H1 (cell line): ENCODE measurements at regions not wholly inside any gene's neighbourhood (a gene's known extent, or its start where the extent isn't known, plus 50 kb on each side); places are given as distances from the start of the nearest gene placed in this dataset.
"Not testable (repeated sequence)": the region's sequence is repeated elsewhere in the genome, so short reads cannot be mapped to it uniquely, and the experiment has no call there.

Experiments
- CTCF ChIA-PET: fragments of 300-600 bp; sonication (Branson Sonifier 250); formaldehyde crosslinking; loops from one replicate; lab custom pipeline; 2021; ENCODE audit not compliant: partially characterized antibody; lab: Charles Lee
- POLR2A ChIA-PET: fragments of 300-600 bp; sonication (Branson Sonifier 250); formaldehyde crosslinking; loops from one replicate; lab custom pipeline; 2021; ENCODE audit warnings: inconsistent platforms; ENCODE audit not compliant: partially characterized antibody; lab: Charles Lee
- DNase-seq, 2 experiments: peaks; one replicate each; pipeline versions ENCODE4 v3.0.0 to v3.0.0-alpha.2; 2010 to 2022; ENCODE audit warnings: low spot score in 2 of 2, low read depth in 1 of 2, mixed read lengths in 1 of 2
- FAIRE-seq: peaks from 2 replicates; lab custom pipeline; 2011; peaks lifted over from hg19 to GRCh38; lab: Jason Lieb, UNC
- H2AFZ ChIP-seq: 2 replicates; pipeline ENCODE4 v1.8.1; 2012; ENCODE audit warnings: low read length, inconsistent platforms
- H2AK5ac ChIP-seq: 2 replicates; pipeline ENCODE4 v1.6.1; 2013; ENCODE audit warnings: low read depth, low read length
- H2BK120ac ChIP-seq: replicated peaks from 2 replicates; pipeline ENCODE3; 2013; ENCODE audit warnings: low read depth, low read length, inconsistent platforms
- H2BK12ac ChIP-seq: 2 replicates; pipeline ENCODE4 v1.6.1; 2013; ENCODE audit warnings: low read depth, low read length
- H2BK15ac ChIP-seq: 2 replicates; pipeline ENCODE4 v1.6.1; 2013; ENCODE audit warnings: low read length
- H2BK20ac ChIP-seq: 2 replicates; pipeline ENCODE4 v1.6.1; 2013; ENCODE audit warnings: low read length
- H2BK5ac ChIP-seq: 2 replicates; pipeline ENCODE4 v1.6.1; 2013; ENCODE audit warnings: low read depth, low read length
- H3K14ac ChIP-seq: 2 replicates; pipeline ENCODE4 v1.6.1; 2013; ENCODE audit warnings: inconsistent platforms; ENCODE audit not compliant: insufficient read length
- H3K18ac ChIP-seq: 2 replicates; pipeline ENCODE4 v1.6.1; 2013; ENCODE audit warnings: low read length; ENCODE audit errors: extremely low read depth
- H3K23ac ChIP-seq: 2 replicates; pipeline ENCODE4 v1.6.1; 2013; ENCODE audit warnings: inconsistent platforms; ENCODE audit not compliant: insufficient read length
- H3K23me2 ChIP-seq: 2 replicates; pipeline ENCODE4 v1.6.1; 2013; ENCODE audit warnings: low read depth, low read length
- H3K27ac ChIP-seq: 2 replicates; pipeline ENCODE4 v1.6.1; 2011; ENCODE audit warnings: low read depth, low read length, inconsistent platforms
- H3K27me3 ChIP-seq, 4 experiments: replicated peaks in 1 of 4; 1 replicate in 1 of 4; 2 replicates in 3 of 4; pipeline versions ENCODE4 v1.6.1 to v1.8.1; 2011 to 2013; ENCODE audit warnings: low read length in 3 of 4, mild to moderate bottlenecking in 3 of 4, inconsistent platforms in 2 of 4, mixed read lengths in 2 of 4, moderate library complexity in 1 of 4; ENCODE audit not compliant: control insufficient read depth in 3 of 4, insufficient read depth in 3 of 4; ENCODE audit errors: extremely low read depth in 1 of 4
- H3K36me3 ChIP-seq, 4 experiments: 2 replicates each; pipeline versions ENCODE4 v1.6.1 to v1.8.1; 2011 to 2013; ENCODE audit warnings: mild to moderate bottlenecking in 4 of 4, low read length in 3 of 4, moderate library complexity in 2 of 4, control low read depth in 1 of 4, inconsistent platforms in 1 of 4; ENCODE audit not compliant: insufficient read depth in 4 of 4, control insufficient read depth in 2 of 4
- H3K4ac ChIP-seq: replicated peaks from 2 replicates; pipeline ENCODE3; 2013; ENCODE audit warnings: low read length, low read depth, mixed read lengths, inconsistent platforms; ENCODE audit not compliant: insufficient read length
- H3K4me1 ChIP-seq, 4 experiments: replicated peaks in 1 of 4; 1 replicate in 1 of 4; 2 replicates in 3 of 4; pipeline versions ENCODE4 v1.6.1 to v1.8.1; 2011 to 2013; ENCODE audit warnings: low read length in 3 of 4, inconsistent platforms in 2 of 4, mixed read lengths in 1 of 4; ENCODE audit not compliant: insufficient read depth in 4 of 4, control insufficient read depth in 3 of 4
- H3K4me2 ChIP-seq, 2 experiments: 2 replicates each; pipeline versions ENCODE4 v1.6.1 to v1.8.1; 2011 to 2013; ENCODE audit warnings: low read depth in 2 of 2, low read length in 2 of 2, control low read depth in 1 of 2, inconsistent platforms in 1 of 2, mild to moderate bottlenecking in 1 of 2; ENCODE audit not compliant: insufficient read depth in 1 of 2
- H3K4me3 ChIP-seq, 4 experiments: fragments of 200-600, 300-600 bp in 1 of 4; sonication (generic), shearing (Covaris generic), sonication (Bioruptor Twin) in 1 of 4; 2 replicates each; pipeline versions ENCODE4 v1.5.1 to v1.8.1; 2011 to 2016; ENCODE audit warnings: low read length in 4 of 4, low read depth in 3 of 4, control low read depth in 2 of 4, inconsistent platforms in 2 of 4, mild to moderate bottlenecking in 2 of 4, mixed read lengths in 1 of 4, moderate library complexity in 1 of 4; ENCODE audit not compliant: insufficient read depth in 2 of 4; ENCODE audit errors: extremely low read depth in 1 of 4
- H3K56ac ChIP-seq: replicated peaks from 2 replicates; pipeline ENCODE3; 2013; ENCODE audit warnings: low read depth, mild to moderate bottlenecking, mixed read lengths, low read length, inconsistent platforms; ENCODE audit not compliant: insufficient read length
- H3K79me1 ChIP-seq: 2 replicates; pipeline ENCODE4 v1.6.1; 2013; ENCODE audit warnings: low read depth, low read length, control low read depth
- H3K79me2 ChIP-seq, 2 experiments: 2 replicates each; pipeline versions ENCODE4 v1.6.1 to v1.8.1; 2012 to 2013; ENCODE audit warnings: low read length in 2 of 2, mild to moderate bottlenecking in 2 of 2, inconsistent platforms in 1 of 2; ENCODE audit not compliant: insufficient read depth in 2 of 2, control insufficient read depth in 1 of 2
- H3K9ac ChIP-seq, 4 experiments: replicated peaks in 1 of 4; 1 replicate in 1 of 4; 2 replicates in 3 of 4; pipeline versions ENCODE4 v1.6.1 to v1.8.1; 2011 to 2013; ENCODE audit warnings: low read depth in 3 of 4, low read length in 3 of 4, control low read depth in 2 of 4, mild to moderate bottlenecking in 2 of 4, moderate library complexity in 2 of 4, inconsistent platforms in 1 of 4; ENCODE audit errors: extremely low read depth in 1 of 4
- H3K9me3 ChIP-seq, 2 experiments: 2 replicates each; pipeline versions ENCODE4 v1.6.1 to v1.8.1; 2012 to 2013; ENCODE audit warnings: mild to moderate bottlenecking in 2 of 2, moderate library complexity in 2 of 2, control low read depth in 1 of 2, inconsistent platforms in 1 of 2, low read depth in 1 of 2, low read length in 1 of 2, mixed read lengths in 1 of 2; ENCODE audit not compliant: insufficient read depth in 2 of 2
- H4K20me1 ChIP-seq, 2 experiments: replicated peaks in 1 of 2; 2 replicates each; pipeline versions ENCODE3 to v1.8.1; 2011 to 2013; ENCODE audit warnings: inconsistent platforms in 2 of 2, low read length in 2 of 2, mild to moderate bottlenecking in 1 of 2; ENCODE audit not compliant: insufficient read depth in 2 of 2, control insufficient read depth in 1 of 2
- H4K5ac ChIP-seq: 2 replicates; pipeline ENCODE4 v1.6.1; 2013; ENCODE audit warnings: low read length, low read depth, mixed read lengths, inconsistent platforms; ENCODE audit not compliant: insufficient read length
- H4K8ac ChIP-seq: 2 replicates; pipeline ENCODE4 v1.8.0; 2013; ENCODE audit warnings: mild to moderate bottlenecking, moderate library complexity, low read length, inconsistent platforms; ENCODE audit not compliant: insufficient read depth; ENCODE audit errors: extremely low read depth
- H4K91ac ChIP-seq: replicated peaks from 2 replicates; pipeline ENCODE3; 2013; ENCODE audit warnings: low read length, mixed read lengths, inconsistent platforms; ENCODE audit not compliant: insufficient read length
- WGBS, 2 experiments: shearing (Covaris generic) in 1 of 2; methylation state at CpG; one replicate each; pipeline versions ENCODE4 v1.1.6 to v1.1.7; 2013 to 2015; ENCODE audit warnings: low lambda C conversion rate in 2 of 2, mixed read lengths in 2 of 2, inconsistent platforms in 1 of 2, low coverage in 1 of 2, missing lambda C conversion rate in 1 of 2; ENCODE audit not compliant: insufficient replicate concordance in 2 of 2, insufficient coverage in 1 of 2, insufficient read length in 1 of 2; ENCODE audit errors: extremely low coverage in 1 of 2, missing lambda C conversion rate in 1 of 2; 5-methylcytosine and 5-hydroxymethylcytosine counted together

- H3K14ac ChIP-seq, H3K23ac ChIP-seq, H3K36me3 ChIP-seq, FAIRE-seq, H3K4me1 ChIP-seq, H3K4ac ChIP-seq, H3K79me2 ChIP-seq, H4K91ac ChIP-seq, H3K27me3 ChIP-seq, H2BK120ac ChIP-seq, H4K5ac ChIP-seq, H3K56ac ChIP-seq, H3K9me3 ChIP-seq, H4K8ac ChIP-seq, H2AK5ac ChIP-seq, H2BK15ac ChIP-seq, H3K79me1 ChIP-seq, H3K4me3 ChIP-seq, H3K4me2 ChIP-seq, H3K18ac ChIP-seq, H4K20me1 ChIP-seq, H3K9ac ChIP-seq, H2BK5ac ChIP-seq, H2BK20ac ChIP-seq, H2BK12ac ChIP-seq, DNase-seq, H2AFZ ChIP-seq, H3K27ac ChIP-seq: not testable (repeated sequence)
- POLR2A ChIA-PET: interaction anchor here (0.7 kb wide), 1 partner anchor 1340 kb away, joined by 5 read pairs; no protein-coding TSS in a partner anchor
- WGBS, 2 experiments: no CpG with 5 or more reads among the region's 22 CpGs
- peaks cover 17% of the 10 kb centered on the region for H3K23me2 ChIP-seq
- CTCF ChIA-PET: interaction anchor here (0.7 to 0.9 kb wide), 2 partner anchors 51 to 61 kb away, joined by 3 to 4 read pairs; no protein-coding TSS in a partner anchor
These were observed 99.4 kb downstream of the C16orf95 start for GRCh38 chr16:87217802-87218201.
